ENCODE measurements at regions not wholly inside any gene's neighbourhood (a gene's known extent, or its start where the extent isn't known, plus 50 kb on each side); places are given as distances from the start of the nearest gene placed in this dataset.
"Not testable (repeated sequence)": the region's sequence is repeated elsewhere in the genome, so short reads cannot be mapped to it uniquely, and the experiment has no call there.

- no peak for DNase-seq
Measured at GRCh38 chr6:56837322-56837894, 117.5 kb upstream of the BEND6 start.

- DNase-seq = no peak
Measured at GRCh38 chr6:56835612-56836011, 119.3 kb upstream of the BEND6 start.

- DNase-seq = no peak
Measured at GRCh38 chr6:56833873-56834272, 121.0 kb upstream of the BEND6 start.

GRCh38 chr6:56833127-56833791 is 121.6 kb upstream of the BEND6 start:
- DNase-seq = no peak

GRCh38 chr6:56832225-56832624 is 122.7 kb upstream of the BEND6 start:
- DNase-seq = no peak

GRCh38 chr6:56831334-56831733 is 123.6 kb upstream of the BEND6 start:
- DNase-seq = no peak

- DNase-seq = no peak
Measured at GRCh38 chr6:56827908-56828649, 126.8 kb upstream of the BEND6 start.

GRCh38 chr6:56824431-56824830 is 130.5 kb upstream of the BEND6 start:
- not testable (repeated sequence) for DNase-seq

- peak in 1 of 2 experiments; percentile 36 for DNase-seq
Measured at GRCh38 chr6:56821005-56821432, 133.9 kb upstream of the BEND6 start.

- no peak for DNase-seq
Measured at GRCh38 chr6:56820060-56820459, 134.8 kb upstream of the BEND6 start.

GRCh38 chr6:56819604-56820003 is 135.3 kb upstream of the BEND6 start:
- DNase-seq = no peak

GRCh38 chr6:56816370-56816769 is 138.5 kb upstream of the BEND6 start:
- peak in 1 of 2 experiments; percentile 26 for DNase-seq

GRCh38 chr6:56815436-56815835 is 139.5 kb upstream of the BEND6 start:
- DNase-seq = no peak

- DNase-seq = peak in 1 of 2 experiments; percentile 23
Measured at GRCh38 chr6:56814802-56815201, 140.1 kb upstream of the BEND6 start.

GRCh38 chr6:56814308-56814707 is 140.6 kb upstream of the BEND6 start:
- peak in 1 of 2 experiments; percentile 48 for DNase-seq

GRCh38 chr6:56812851-56813250 is 142.1 kb upstream of the BEND6 start:
- DNase-seq = not testable (repeated sequence)

- DNase-seq = peak in 1 of 2 experiments; percentile 9
Measured at GRCh38 chr6:56808871-56809359, 146.0 kb upstream of the BEND6 start.

GRCh38 chr6:56807989-56808337 is 146.9 kb upstream of the BEND6 start:
- DNase-seq = no peak

GRCh38 chr6:56807326-56807988 is 147.4 kb upstream of the BEND6 start:
- DNase-seq = no peak

- peak in 1 of 2 experiments; percentile 18 for DNase-seq
Measured at GRCh38 chr6:56806368-56806767, 148.5 kb upstream of the BEND6 start.

- no peak for DNase-seq
Measured at GRCh38 chr6:56804996-56805395, 149.9 kb upstream of the BEND6 start.

- no peak for DNase-seq
Measured at GRCh38 chr6:56803594-56803993, 151.3 kb upstream of the BEND6 start.

GRCh38 chr6:56802584-56802983 is 152.3 kb upstream of the BEND6 start:
- DNase-seq = peak; percentile 83 to 94

Measured in NCI-H2081 (cell line).